ENCODE measurements at regions not wholly inside any gene's neighbourhood (a gene's known extent, or its start where the extent isn't known, plus 50 kb on each side); places are given as distances from the start of the nearest gene placed in this dataset.
A peak's percentile ranks its signal among the peaks of the same experiment; 100 is the strongest.

- DNase-seq: no peak
Measured at GRCh38 chr15:98425173-98425572, 223.2 kb upstream of the IGF1R start.

GRCh38 chr15:98427321-98427720, 221.0 kb upstream of the IGF1R start:
- DNase-seq: no peak

DNA sequence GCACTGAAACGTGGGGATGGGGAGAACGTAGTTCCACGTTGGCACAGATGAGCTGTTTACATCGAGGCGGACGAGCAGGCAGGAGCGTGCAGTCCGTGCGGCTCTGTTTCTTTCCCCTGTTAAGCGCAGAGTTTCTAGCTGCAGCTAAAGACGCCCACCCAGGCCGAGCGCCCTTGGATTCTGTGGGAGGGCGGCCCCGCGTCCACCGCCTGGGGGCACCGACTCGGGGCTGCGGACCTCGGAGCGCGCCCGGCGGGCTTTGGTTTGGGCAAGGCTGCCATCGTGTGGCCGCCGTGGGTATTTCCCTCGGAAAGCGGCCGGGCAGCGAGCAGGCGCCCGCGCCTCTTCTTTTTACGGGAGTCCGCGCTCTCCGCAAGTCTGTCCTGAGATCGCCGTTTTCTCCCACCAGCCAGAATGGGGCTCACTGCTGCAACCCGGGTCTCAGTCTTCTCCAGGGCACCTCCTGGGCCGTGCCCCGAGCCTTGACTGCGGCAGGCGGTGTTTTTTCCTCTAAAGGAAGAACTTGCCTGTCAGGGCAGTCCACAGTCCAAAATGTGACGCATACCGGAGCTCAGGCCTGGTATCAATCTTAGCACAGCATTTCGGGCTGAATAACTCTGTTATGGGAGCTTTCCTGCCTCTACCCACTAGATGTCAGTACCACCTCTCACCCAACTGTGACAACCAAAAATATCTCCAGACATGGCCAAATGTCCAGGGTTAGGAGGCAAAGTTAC, 219.9 kb upstream of the IGF1R start:
- peak; percentile 88 for DNase-seq

- DNase-seq: no peak
Measured at GRCh38 chr15:98431171-98431570, 217.2 kb upstream of the IGF1R start.

DNA sequence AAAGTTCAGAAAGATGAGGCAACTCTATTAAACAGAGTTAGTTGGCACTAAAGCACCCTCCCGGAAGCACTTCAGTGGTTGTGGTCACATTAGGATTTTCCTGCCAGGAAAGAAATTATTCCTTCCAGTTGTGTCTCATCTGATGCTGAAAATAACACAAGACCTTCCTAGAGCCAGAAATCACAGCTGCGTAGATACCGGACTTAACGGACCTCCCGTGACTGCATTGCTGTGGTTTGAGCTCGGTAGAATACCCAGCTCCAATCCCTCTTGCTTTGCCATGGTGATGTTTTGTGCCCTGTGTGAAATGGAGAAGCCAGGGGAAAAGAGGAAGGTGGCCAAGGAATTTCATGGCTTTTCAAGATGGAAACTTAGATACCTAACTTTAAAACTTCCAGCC, 215.0 kb upstream of the IGF1R start:
- no peak for DNase-seq

GRCh38 chr15:98433856-98434255, 214.5 kb upstream of the IGF1R start:
- no peak for DNase-seq

DNA sequence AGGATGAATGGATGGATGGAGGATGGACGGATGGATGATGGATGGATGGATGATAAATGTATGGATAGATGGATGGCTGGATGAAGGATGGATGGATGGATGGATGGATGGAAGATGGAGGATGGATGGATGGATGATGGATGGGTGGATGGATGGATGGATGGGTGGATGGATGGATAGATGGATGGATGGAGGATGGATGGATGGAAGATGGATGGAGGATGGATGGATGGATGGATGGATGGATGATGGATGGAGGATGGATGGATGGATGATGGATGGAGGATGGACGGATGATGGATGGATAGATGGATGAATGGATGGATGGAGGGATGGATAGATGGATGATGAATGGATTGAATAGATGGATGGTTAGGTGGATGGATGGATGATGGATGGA, 210.6 kb upstream of the IGF1R start:
- DNase-seq: no peak

DNA sequence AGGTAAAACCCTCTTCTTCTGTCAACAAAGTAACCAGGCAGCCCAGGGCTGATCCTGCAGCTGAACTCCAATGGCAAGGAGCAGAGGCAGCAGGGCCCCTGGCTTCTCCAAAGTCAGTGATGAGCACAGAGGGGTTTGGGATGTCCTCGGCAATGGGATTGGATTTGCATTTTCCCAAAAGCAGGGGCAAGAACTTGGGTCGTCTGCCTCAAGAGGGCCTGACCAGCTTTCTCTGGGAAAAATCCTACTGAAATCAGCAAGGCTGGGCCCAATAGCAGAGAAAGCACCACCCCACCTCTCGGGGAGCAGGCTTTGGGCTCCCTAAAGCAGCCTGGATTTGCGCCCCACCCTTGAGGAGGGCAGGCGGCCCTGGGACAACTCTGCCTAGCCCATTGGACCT, 210.0 kb upstream of the IGF1R start:
- DNase-seq: no peak

GRCh38 chr15:98438907-98439306, 209.4 kb upstream of the IGF1R start:
- DNase-seq: no peak

- DNase-seq: no peak
Measured at GRCh38 chr15:98439523-98439942, 208.8 kb upstream of the IGF1R start.

- DNase-seq: no peak
Measured at GRCh38 chr15:98440917-98441316, 207.4 kb upstream of the IGF1R start.

DNA sequence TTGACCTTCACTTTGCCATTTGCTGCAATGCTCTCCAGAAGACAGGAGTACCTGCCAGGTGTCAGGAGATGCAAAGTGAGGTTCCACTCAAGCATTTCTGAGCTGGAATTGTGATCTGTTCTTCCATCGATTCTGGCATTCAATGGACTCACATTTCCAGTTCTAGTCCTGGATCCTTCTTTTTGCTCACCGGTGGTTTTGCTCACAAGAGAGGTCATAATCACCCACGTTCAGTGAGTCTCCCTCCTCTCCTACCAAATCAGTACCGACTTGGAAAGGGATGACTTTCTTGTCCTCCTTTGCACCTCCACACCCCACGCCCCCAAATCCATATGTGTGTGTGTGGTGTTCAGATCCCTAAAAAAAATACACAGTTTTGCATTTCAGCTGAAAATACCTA, 206.7 kb upstream of the IGF1R start:
- DNase-seq: no peak

- peak; percentile 89 for DNase-seq
Measured at GRCh38 chr15:98442379-98442833, 205.9 kb upstream of the IGF1R start.

GRCh38 chr15:98442901-98443300, 205.4 kb upstream of the IGF1R start:
- DNase-seq: peak; percentile 37

GRCh38 chr15:98443526-98443925, 204.8 kb upstream of the IGF1R start:
- peak; percentile 69 for DNase-seq

DNA sequence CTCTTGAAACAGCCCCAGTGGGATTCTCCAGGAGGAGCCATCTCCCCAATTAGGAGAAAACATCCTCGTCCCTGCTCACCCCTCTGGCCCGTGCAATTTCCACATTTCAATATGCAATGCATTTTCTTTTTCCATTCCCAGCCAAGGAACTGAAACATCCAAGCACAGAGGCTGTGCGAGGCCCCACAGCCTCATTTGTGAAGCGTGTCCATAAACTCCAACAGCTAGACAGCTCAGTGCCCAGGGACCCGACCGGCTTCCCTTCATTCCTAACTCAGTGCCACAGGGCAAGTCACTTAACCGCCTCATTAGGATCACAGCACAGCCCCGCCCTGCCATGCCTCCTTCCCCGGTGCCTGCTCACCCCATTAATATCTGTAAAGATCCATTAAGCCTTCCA, 204.2 kb upstream of the IGF1R start:
- DNase-seq: peak; percentile 69

DNA sequence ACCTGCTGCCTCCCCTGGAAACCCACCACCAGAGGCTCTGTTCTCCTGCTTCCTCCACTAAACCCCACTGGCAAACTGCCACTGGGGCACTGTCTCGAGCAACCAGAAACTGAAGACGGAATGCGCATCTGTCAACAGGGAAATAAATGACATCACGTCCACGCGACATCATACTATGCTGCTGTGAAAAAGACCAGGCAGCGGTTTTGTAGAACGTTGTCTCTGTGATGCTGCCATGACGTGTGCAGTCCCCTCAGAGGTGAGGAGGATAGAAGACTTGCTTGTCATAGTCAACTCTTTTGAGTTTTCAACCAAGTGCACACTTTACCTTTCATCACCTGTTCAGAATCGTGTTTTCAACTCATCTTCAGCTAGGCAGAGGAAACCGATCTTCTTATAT, 203.0 kb upstream of the IGF1R start:
- no peak for DNase-seq

- no peak for DNase-seq
Measured at GRCh38 chr15:98446083-98446482, 202.3 kb upstream of the IGF1R start.

DNA sequence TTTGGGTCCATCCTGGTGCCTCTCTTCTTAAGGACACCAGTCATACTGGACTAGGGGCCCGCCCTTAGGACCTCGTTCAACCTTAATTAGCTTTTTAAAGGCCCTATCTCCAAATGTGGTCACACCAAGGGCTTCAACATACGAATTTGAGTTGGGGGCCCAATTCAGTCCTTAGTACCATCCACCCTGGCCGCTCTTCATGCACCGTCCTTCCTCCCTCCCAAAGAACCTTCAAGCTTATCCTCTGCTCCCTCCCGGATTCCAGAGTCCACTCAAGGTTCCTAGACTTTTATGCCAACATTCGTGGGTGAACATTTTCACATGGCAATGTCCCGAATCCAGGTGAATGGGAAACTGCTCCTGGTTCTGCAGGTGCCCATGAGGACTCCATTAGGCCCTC, 201.3 kb upstream of the IGF1R start:
- DNase-seq: no peak

- DNase-seq: no peak
Measured at GRCh38 chr15:98451236-98451635, 197.1 kb upstream of the IGF1R start.

DNA sequence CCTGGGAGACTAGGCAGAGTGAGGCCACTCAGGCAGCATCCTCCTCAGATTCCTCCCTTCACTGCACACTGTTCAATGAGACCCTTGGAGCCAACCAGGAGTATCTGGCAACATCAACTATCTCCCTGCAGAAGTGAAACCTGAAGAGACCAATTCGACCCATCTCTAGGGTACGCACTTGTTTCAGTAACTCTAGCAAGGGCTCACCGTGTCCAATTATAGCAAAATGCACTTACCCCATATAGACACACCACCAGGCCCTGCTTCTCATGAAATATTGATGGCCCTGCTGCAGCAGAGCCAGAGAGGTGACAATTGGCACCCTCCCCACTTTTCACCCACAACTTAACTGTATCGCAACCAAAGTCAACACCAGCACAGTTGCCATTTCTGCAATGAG, 196.1 kb upstream of the IGF1R start:
- DNase-seq: no peak

DNA sequence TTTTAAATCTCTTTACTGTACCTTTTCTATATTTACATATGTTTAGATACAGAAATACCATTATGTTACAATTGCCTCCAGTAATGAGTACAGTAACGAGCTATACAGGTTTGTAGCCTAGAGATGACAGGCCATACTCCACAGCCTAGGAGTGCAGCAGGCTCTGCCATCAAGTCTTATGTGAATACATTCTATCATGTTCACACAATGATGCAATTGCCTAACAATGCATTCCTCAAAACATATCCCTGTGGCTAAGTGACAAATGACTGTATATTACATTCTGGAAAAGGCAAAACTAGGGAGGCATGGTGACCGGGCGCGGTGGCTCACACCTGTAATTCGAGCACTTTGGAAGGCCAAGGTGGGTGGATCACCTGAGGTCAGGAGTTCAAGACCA, 192.4 kb upstream of the IGF1R start:
- DNase-seq: no peak

GRCh38 chr15:98476559-98476958, 171.8 kb upstream of the IGF1R start:
- no peak for DNase-seq

DNA sequence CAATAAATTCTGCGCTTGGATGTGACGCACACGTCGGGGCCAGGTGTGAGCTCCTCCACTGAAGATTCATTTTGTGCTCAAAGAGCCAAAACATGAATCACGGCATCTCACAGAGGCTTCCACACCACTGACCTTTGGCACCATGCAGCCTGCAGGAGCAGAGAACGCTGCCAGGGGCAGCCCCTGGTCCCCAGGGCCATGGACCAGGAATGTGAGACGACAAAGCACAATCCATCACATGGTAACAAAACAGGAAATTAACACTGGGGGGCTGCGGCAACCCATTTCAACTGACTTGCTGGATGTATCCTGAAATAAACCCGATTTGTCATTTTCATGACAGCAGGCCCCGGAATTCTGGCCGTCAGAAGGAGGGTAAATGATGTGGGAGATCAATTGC, 167.5 kb upstream of the IGF1R start:
- peak; percentile 46 for DNase-seq

DNA sequence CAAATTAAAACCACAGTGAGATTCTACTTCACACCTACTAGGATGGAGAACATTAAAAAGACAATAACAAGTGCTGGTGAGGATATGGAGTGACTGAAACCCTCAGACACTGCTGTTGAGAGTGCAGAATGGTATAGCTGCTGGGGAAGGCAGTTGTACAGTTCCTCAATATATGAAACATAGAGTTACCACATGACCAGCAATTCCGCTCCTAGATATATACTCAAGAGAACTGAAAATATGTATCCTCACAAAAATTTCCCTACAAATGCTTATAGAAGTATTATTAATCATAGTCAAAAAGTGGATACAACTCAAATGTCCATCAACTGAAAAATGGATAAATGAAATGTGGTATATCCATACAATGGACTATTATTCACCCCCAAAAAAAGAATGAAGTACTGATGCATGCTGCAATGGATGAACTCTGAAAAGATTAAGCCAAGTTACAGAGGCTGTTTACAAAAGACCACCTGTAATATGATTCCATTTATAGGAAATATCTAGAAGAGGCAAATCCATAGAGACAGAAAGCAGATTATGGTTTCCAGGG, 164.7 kb upstream of the IGF1R start:
- no peak for DNase-seq
